ENCODE measurements at regions not wholly inside any gene's neighbourhood (a gene's known extent, or its start where the extent isn't known, plus 50 kb on each side); places are given as distances from the start of the nearest gene placed in this dataset.
A peak's percentile ranks its signal among the peaks of the same experiment; 100 is the strongest.

GRCh38 chr10:27368706-27369105, 128.1 kb upstream of the ACBD5 start:
- Histone ChIP-seq H3K9me3 (no peaks in the 10 kb centered on the region), H3K36me3 (no peaks in the 10 kb centered on the region), H3K4me3 (ENCODE audit: low read depth in 1 of 2, low read length in 1 of 2) (no peak overlapping the region), H3K27me3 (no peaks in the 10 kb centered on the region), H3K27ac (no peak overlapping the region), H3K4me1 (ENCODE audit: control insufficient read depth in 1 of 2, insufficient read depth in 1 of 2, low read depth in 1 of 2, low read length in 1 of 2) (no peaks in the 10 kb centered on the region)
- TF ChIP-seq CTCF (IDR thresholded peaks at IDR 0.05), result no peak

GRCh38 chr10:27366769-27367168, 126.2 kb upstream of the ACBD5 start:
- Histone ChIP-seq H3K9me3 (no peaks in the 10 kb centered on the region), H3K4me3 (ENCODE audit: low read depth in 1 of 2, low read length in 1 of 2) (no peak overlapping the region), H3K36me3 (no peaks in the 10 kb centered on the region), H3K27ac (no peak overlapping the region), H3K27me3 (no peaks in the 10 kb centered on the region), H3K4me1 (ENCODE audit: control insufficient read depth in 1 of 2, insufficient read depth in 1 of 2, low read depth in 1 of 2, low read length in 1 of 2) (no peaks in the 10 kb centered on the region)
- no peak for TF ChIP-seq CTCF (IDR thresholded peaks at IDR 0.05)

GRCh38 chr10:27364028-27364427, 123.4 kb upstream of the ACBD5 start:
- H3K27me3 ChIP-seq, result no peaks in the 10 kb centered on the region
- no peaks in the 10 kb centered on the region for H3K4me1 ChIP-seq (ENCODE audit: control insufficient read depth in 1 of 2, insufficient read depth in 1 of 2, low read depth in 1 of 2, low read length in 1 of 2)
- H3K4me3 ChIP-seq (ENCODE audit: low read depth in 1 of 2, low read length in 1 of 2), result no peak overlapping the region
- no peak for TF ChIP-seq CTCF (IDR thresholded peaks at IDR 0.05)
- no peak overlapping the region for H3K27ac ChIP-seq
- no peaks in the 10 kb centered on the region for H3K36me3 ChIP-seq
- H3K9me3 ChIP-seq, result no peaks in the 10 kb centered on the region

- H3K4me1 ChIP-seq (ENCODE audit: control insufficient read depth in 1 of 2, insufficient read depth in 1 of 2, low read depth in 1 of 2, low read length in 1 of 2), result no peaks in the 10 kb centered on the region
- TF ChIP-seq CTCF (IDR thresholded peaks at IDR 0.05), result peak; percentile 93
These were observed 120.1 kb upstream of the ACBD5 start for GRCh38 chr10:27360581-27361172.

GRCh38 chr10:27359792-27360355, 119.3 kb upstream of the ACBD5 start:
- peaks cover 0 to under 1% of the 10 kb centered on the region in 2 experiments for H3K4me1 ChIP-seq (ENCODE audit: control insufficient read depth in 1 of 2, insufficient read depth in 1 of 2, low read depth in 1 of 2, low read length in 1 of 2)
- TF ChIP-seq CTCF (IDR thresholded peaks at IDR 0.05), result no peak
- no peak overlapping the region for H3K27ac ChIP-seq
- H3K4me3 ChIP-seq (ENCODE audit: low read depth in 1 of 2, low read length in 1 of 2), result no peak overlapping the region
- H3K9me3 ChIP-seq, result no peaks in the 10 kb centered on the region
- H3K36me3 ChIP-seq, result no peaks in the 10 kb centered on the region
- H3K27me3 ChIP-seq, result no peaks in the 10 kb centered on the region

More at GRCh38 chr10:27360581-27361172, 120.1 kb upstream of the ACBD5 start:
- no peak overlapping the region for H3K4me3 ChIP-seq (ENCODE audit: low read depth in 1 of 2, low read length in 1 of 2)
- no peaks in the 10 kb centered on the region for H3K27me3 ChIP-seq
- H3K9me3 ChIP-seq, result no peaks in the 10 kb centered on the region
- H3K36me3 ChIP-seq, result no peaks in the 10 kb centered on the region
- H3K27ac ChIP-seq, result no peak overlapping the region

All from neutrophil (primary cell).